Ammon's horn (tissue), 1 donor: ENCODE measurements at regions not wholly inside any gene's neighbourhood (a gene's known extent, or its start where the extent isn't known, plus 50 kb on each side); places are given as distances from the start of the nearest gene placed in this dataset.
"Not testable (repeated sequence)": the region's sequence is repeated elsewhere in the genome, so short reads cannot be mapped to it uniquely, and the experiment has no call there.

ENCODE experiments used
- DNase-seq: peaks from one replicate; pipeline ENCODE4 v3.0.0-alpha.2; 2016; ENCODE audit warnings: low spot score

GRCh38 chr6:164695896-164696295 lies 613.5 kb downstream of the C6orf118 start:
- no peak for DNase-seq

- DNase-seq = peak; percentile 5
Observed at GRCh38 chr6:164694386-164694785, 615.0 kb downstream of the C6orf118 start.

GRCh38 chr6:164693944-164694343 lies 615.5 kb downstream of the C6orf118 start:
- DNase-seq = peak; percentile 87

- DNase-seq = no peak
Observed at GRCh38 chr6:164692772-164693510, 616.5 kb downstream of the C6orf118 start.

GRCh38 chr6:164690702-164691500 lies 618.5 kb downstream of the C6orf118 start:
- peak; percentile 39 for DNase-seq

- DNase-seq = peak; percentile 16
Observed at GRCh38 chr6:164690241-164690640, 619.2 kb downstream of the C6orf118 start.

GRCh38 chr6:164665328-164665727 lies 644.1 kb downstream of the C6orf118 start:
- DNase-seq = no peak

- DNase-seq = no peak
Observed at GRCh38 chr6:164663634-164664033, 645.8 kb downstream of the C6orf118 start.

GRCh38 chr6:164661716-164662115 lies 647.7 kb downstream of the C6orf118 start:
- no peak for DNase-seq

GRCh38 chr6:164660781-164661180 lies 648.6 kb downstream of the C6orf118 start:
- peak; percentile 7 for DNase-seq

GRCh38 chr6:164640956-164641355 lies 668.4 kb downstream of the C6orf118 start:
- peak; percentile 82 for DNase-seq

- no peak for DNase-seq
Observed at GRCh38 chr6:164628302-164628931, 681.0 kb downstream of the C6orf118 start.

GRCh38 chr6:164616917-164617524 lies 692.4 kb downstream of the C6orf118 start:
- DNase-seq = no peak

- no peak for DNase-seq
Observed at GRCh38 chr6:164612751-164613150, 696.7 kb downstream of the C6orf118 start.

- DNase-seq = not testable (repeated sequence)
Observed at GRCh38 chr6:164610859-164611258, 698.5 kb downstream of the C6orf118 start.

GRCh38 chr6:164602415-164602814 lies 707.0 kb downstream of the C6orf118 start:
- DNase-seq = not testable (repeated sequence)

GRCh38 chr6:164581563-164581962 lies 727.8 kb downstream of the C6orf118 start:
- DNase-seq = no peak

- DNase-seq = no peak
Observed at GRCh38 chr6:164579035-164579434, 730.4 kb downstream of the C6orf118 start.

GRCh38 chr6:164578616-164579015 lies 730.8 kb downstream of the C6orf118 start:
- DNase-seq = no peak

GRCh38 chr6:164570801-164571200 lies 738.6 kb downstream of the C6orf118 start:
- no peak for DNase-seq

GRCh38 chr6:164569509-164569908 lies 739.9 kb downstream of the C6orf118 start:
- DNase-seq = no peak

GRCh38 chr6:164563924-164564323 lies 745.5 kb downstream of the C6orf118 start:
- peak; percentile 82 for DNase-seq
